PC-9 (cell line): ENCODE measurements at regions not wholly inside any gene's neighbourhood (a gene's known extent, or its start where the extent isn't known, plus 50 kb on each side); places are given as distances from the start of the nearest gene placed in this dataset.

Source experiments
- BruUV-seq: library from RNA; stranded (reverse); fragments of 400-500 nt; replicated peaks from 2 replicates; lab custom pipeline; 2021; lab: Mats Ljungman, UMichigan
- CTCF ChIA-PET: fragments of 300-600 bp; sonication (Branson Sonifier 250); formaldehyde crosslinking; loops from one replicate; lab custom pipeline; 2022; ENCODE audit warnings: antibody characterized with exemption; lab: Charles Lee
- POLR2A ChIA-PET: fragments of 300-600 bp; sonication (Branson Sonifier 250); formaldehyde crosslinking; loops from one replicate; lab custom pipeline; 2022; ENCODE audit warnings: antibody characterized with exemption; ENCODE audit not compliant: unreplicated experiment; lab: Charles Lee
- DNase-seq, 2 experiments: peaks; one replicate each; pipeline versions ENCODE4 v3.0.0 to v3.0.0-alpha.2; 2015 to 2022; ENCODE audit warnings: mixed read lengths in 1 of 2
- H2AFZ ChIP-seq: fragments of 200-600 bp; sonication (generic); 2 replicates; pipeline ENCODE4 v1.8.1; 2017; ENCODE audit warnings: antibody characterized with exemption
- H3F3A ChIP-seq: fragments of 200-600 bp; sonication (generic); 2 replicates; pipeline ENCODE4 v1.8.1; 2017; ENCODE audit warnings: antibody characterized with exemption, mild to moderate bottlenecking, low read depth; ENCODE audit not compliant: insufficient read depth
- H3K27ac ChIP-seq: fragments of 200-600 bp; sonication (generic); 2 replicates; pipeline ENCODE4 v1.6.1; 2016; ENCODE audit warnings: mixed run types
- H3K27me3 ChIP-seq: fragments of 200-600 bp; sonication (generic); 2 replicates; pipeline ENCODE4 v1.6.1; 2016; ENCODE audit warnings: low read depth, mixed run types; ENCODE audit not compliant: insufficient read depth
- H3K36me3 ChIP-seq: fragments of 200-600 bp; sonication (generic); 2 replicates; pipeline ENCODE4 v1.6.1; 2016; ENCODE audit warnings: low read depth, mixed run types
- H3K4me1 ChIP-seq: fragments of 200-600 bp; sonication (generic); replicated peaks from 2 replicates; pipeline ENCODE4 v1.6.1; 2016; ENCODE audit warnings: mixed run types; ENCODE audit not compliant: insufficient read depth
- H3K4me2 ChIP-seq: fragments of 200-600 bp; sonication (generic); 2 replicates; pipeline ENCODE4 v1.6.1; 2017; ENCODE audit warnings: mixed run types
- H3K4me3 ChIP-seq: fragments of 200-600 bp; sonication (generic); 2 replicates; pipeline ENCODE4 v1.6.1; 2016; ENCODE audit warnings: mixed run types
- H3K79me2 ChIP-seq: fragments of 200-600 bp; sonication (generic); 2 replicates; pipeline ENCODE4 v1.6.1; 2017; ENCODE audit warnings: low read depth, mixed run types
- H3K9me2 ChIP-seq: fragments of 200-600 bp; sonication (generic); 2 replicates; pipeline ENCODE4 v1.8.1; 2017; ENCODE audit warnings: mild to moderate bottlenecking; ENCODE audit not compliant: insufficient read depth
- H3K9me3 ChIP-seq: fragments of 200-600 bp; sonication (generic); 2 replicates; pipeline ENCODE4 v1.8.1; 2016; ENCODE audit warnings: low read depth; ENCODE audit not compliant: insufficient read depth
- H4K20me1 ChIP-seq: fragments of 200-600 bp; sonication (generic); 2 replicates; pipeline ENCODE4 v1.8.1; 2017; ENCODE audit not compliant: insufficient read depth
- EZH2 ChIP-seq: fragments of 200-600 bp; sonication (generic); IDR thresholded peaks from 2 replicates; pipeline ENCODE4 v1.8.0; 2017; ENCODE audit warnings: antibody characterized with exemption, low read depth
- intact Hi-C: fragments of 100-400 bp; cut with micrococcal nuclease; formaldehyde crosslinking; loops from one replicate; pipeline ENCODE4 v1.10.0; 2022; ENCODE audit not compliant: unreplicated experiment
- TF ChIP-seq, protein P1 (sequence below): fragments of 200-600 bp; sonication (generic); conservative IDR thresholded peaks from 2 replicates; pipeline ENCODE4 v1.6.1; 2017; ENCODE audit warnings: mixed run types, antibody characterized with exemption, mild to moderate bottlenecking, moderate library complexity

DNA sequence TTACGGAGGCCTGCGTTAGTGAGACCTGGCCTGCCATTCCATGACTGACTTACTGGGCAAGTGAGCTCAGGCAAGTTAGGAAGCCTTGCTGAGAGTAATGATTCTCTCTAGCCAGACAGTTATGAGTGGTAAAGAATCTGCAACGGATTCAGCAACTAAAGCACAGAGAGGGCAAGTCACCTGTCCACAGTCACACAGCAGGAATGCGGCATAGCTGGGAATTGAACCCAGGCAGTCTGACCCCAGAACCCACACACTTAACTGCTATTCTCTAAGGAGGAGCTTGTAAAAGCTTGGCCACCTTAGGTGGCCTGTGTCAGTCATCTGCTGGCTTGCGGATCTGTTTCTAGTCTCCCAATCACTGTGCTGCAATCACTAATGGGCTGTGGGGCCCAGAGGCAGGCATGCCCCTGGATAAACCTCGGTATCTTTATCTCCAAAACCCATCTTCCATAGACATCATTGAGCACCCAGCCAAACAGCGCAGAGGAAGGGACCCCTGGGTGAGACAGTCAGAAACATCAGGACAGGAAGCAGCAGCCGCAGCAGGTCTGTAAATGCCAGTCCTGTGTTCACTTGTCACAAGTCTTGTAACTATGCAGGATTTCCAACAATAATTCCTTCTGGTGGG is 215.9 kb upstream of the KCNG1 start:
- DNase-seq = no peak
- Histone ChIP-seq H3K27me3 (peaks cover 67% of the 10 kb centered on the region), H3K9me2 (no peaks in the 10 kb centered on the region), H3K79me2 (no peaks in the 10 kb centered on the region), H3K4me3 (no peak overlapping the region), H3K9me3 (no peaks in the 10 kb centered on the region), H3K4me2 (no peak overlapping the region), H2AFZ (no peak overlapping the region), H3K36me3 (no peaks in the 10 kb centered on the region), H4K20me1 (no peaks in the 10 kb centered on the region), H3K4me1 (no peaks in the 10 kb centered on the region), H3K27ac (no peak overlapping the region), H3F3A (no peaks in the 10 kb centered on the region)
- TF ChIP-seq EZH2 = no peak
- TF ChIP-seq, protein P1, sequence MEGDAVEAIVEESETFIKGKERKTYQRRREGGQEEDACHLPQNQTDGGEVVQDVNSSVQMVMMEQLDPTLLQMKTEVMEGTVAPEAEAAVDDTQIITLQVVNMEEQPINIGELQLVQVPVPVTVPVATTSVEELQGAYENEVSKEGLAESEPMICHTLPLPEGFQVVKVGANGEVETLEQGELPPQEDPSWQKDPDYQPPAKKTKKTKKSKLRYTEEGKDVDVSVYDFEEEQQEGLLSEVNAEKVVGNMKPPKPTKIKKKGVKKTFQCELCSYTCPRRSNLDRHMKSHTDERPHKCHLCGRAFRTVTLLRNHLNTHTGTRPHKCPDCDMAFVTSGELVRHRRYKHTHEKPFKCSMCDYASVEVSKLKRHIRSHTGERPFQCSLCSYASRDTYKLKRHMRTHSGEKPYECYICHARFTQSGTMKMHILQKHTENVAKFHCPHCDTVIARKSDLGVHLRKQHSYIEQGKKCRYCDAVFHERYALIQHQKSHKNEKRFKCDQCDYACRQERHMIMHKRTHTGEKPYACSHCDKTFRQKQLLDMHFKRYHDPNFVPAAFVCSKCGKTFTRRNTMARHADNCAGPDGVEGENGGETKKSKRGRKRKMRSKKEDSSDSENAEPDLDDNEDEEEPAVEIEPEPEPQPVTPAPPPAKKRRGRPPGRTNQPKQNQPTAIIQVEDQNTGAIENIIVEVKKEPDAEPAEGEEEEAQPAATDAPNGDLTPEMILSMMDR = no peak
- intact Hi-C loops = no loop called here
- BruUV-seq = no TSS peak
- POLR2A ChIA-PET = no interaction called here
- CTCF ChIA-PET = no interaction called here

DNA sequence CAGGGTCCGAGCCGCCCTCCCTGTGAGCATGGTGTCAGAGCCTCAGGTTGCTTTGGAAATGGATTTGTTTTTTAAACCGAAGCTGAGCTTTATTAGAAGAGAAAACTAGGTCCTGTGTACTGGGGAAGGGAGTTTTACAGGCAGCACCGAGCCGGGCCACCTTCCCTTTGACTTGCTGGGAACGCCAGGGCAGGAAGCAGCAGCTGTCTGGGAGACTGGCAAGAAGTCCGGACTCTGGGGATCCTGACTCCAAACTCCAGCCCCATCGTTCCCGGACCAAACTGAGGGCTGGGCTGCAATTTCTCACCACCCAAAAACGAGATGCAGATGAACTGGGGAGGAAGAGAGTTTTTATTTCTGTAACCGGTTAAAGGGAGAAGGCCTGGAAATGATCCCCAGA is 214.9 kb upstream of the KCNG1 start:
- no TSS peak for BruUV-seq
- TF ChIP-seq, protein P1 = no peak
- no peak for TF ChIP-seq EZH2
- Histone ChIP-seq H2AFZ (no peak overlapping the region), H3K9me3 (no peaks in the 10 kb centered on the region), H3K27ac (no peak overlapping the region), H3K27me3 (peaks cover 66% of the 10 kb centered on the region), H3K4me2 (no peak overlapping the region), H4K20me1 (no peaks in the 10 kb centered on the region), H3K4me3 (no peak overlapping the region), H3K9me2 (no peaks in the 10 kb centered on the region), H3K79me2 (no peaks in the 10 kb centered on the region), H3K36me3 (no peaks in the 10 kb centered on the region), H3F3A (no peaks in the 10 kb centered on the region), H3K4me1 (no peaks in the 10 kb centered on the region)
- ChIA-PET POLR2A (no interaction called here), CTCF (no interaction called here)
- no peak for DNase-seq
- intact Hi-C loops = no loop called here

DNA sequence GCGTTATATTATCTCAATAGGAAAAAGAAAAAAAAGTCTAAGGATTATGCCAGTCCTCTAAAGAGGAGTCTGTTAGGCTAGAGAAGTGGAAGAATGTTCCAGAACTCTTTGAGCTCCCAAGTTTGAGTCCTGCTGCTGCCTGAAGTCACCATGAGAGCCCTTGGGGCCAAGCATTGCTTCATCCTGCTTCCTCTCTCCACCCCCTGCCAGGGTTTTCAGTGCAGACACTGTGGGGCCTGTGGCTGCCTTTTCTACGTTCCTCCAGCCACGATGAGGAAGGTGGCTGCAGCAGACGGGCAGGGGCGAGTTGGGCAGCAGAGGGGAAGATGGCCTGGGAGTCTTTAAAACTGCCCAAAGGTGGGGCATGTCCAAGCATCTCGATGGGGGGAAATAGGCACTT is 214.4 kb upstream of the KCNG1 start:
- Histone ChIP-seq H3K79me2 (no peaks in the 10 kb centered on the region), H3K9me2 (no peaks in the 10 kb centered on the region), H3K36me3 (no peaks in the 10 kb centered on the region), H2AFZ (no peak overlapping the region), H3K27me3 (peaks cover 66% of the 10 kb centered on the region), H3K27ac (no peak overlapping the region), H3K9me3 (no peaks in the 10 kb centered on the region), H3K4me1 (no peaks in the 10 kb centered on the region), H3K4me3 (no peak overlapping the region), H3K4me2 (no peak overlapping the region), H4K20me1 (no peaks in the 10 kb centered on the region), H3F3A (no peaks in the 10 kb centered on the region)
- CTCF ChIA-PET = no interaction called here
- BruUV-seq = no TSS peak
- DNase-seq = no peak
- TF ChIP-seq, protein P1 = no peak
- no peak for TF ChIP-seq EZH2
- POLR2A ChIA-PET = no interaction called here
- intact Hi-C loops = no loop called here
